Trophoblast cell (in vitro differentiated cells and primary cell): ENCODE measurements at regions not wholly inside any gene's neighbourhood (a gene's known extent, or its start where the extent isn't known, plus 50 kb on each side); places are given as distances from the start of the nearest gene placed in this dataset.

ENCODE experiments used
- DNase-seq, 2 donors: peaks; one replicate each; pipeline ENCODE4 v3.0.0-alpha.2; 2016
- H2AFZ ChIP-seq: 2 replicates; pipeline ENCODE4 v1.6.1; 2013; ENCODE audit warnings: low read length, moderate library complexity, mild to moderate bottlenecking; ENCODE audit not compliant: insufficient read depth, poor library complexity
- H2AK5ac ChIP-seq: 2 replicates; pipeline ENCODE4 v1.6.1; 2013; ENCODE audit warnings: mild to moderate bottlenecking, low read length
- H2BK120ac ChIP-seq: 2 replicates; pipeline ENCODE4 v1.6.1; 2013; ENCODE audit warnings: low read length, mild to moderate bottlenecking, moderate library complexity; ENCODE audit not compliant: insufficient read depth, poor library complexity
- H2BK12ac ChIP-seq: 2 replicates; pipeline ENCODE4 v1.6.1; 2013; ENCODE audit warnings: mild to moderate bottlenecking, low read length, moderate library complexity
- H2BK5ac ChIP-seq: 2 replicates; pipeline ENCODE4 v1.6.1; 2013; ENCODE audit warnings: low read length, low read depth, moderate library complexity, mild to moderate bottlenecking; ENCODE audit not compliant: poor library complexity
- H3K14ac ChIP-seq: 2 replicates; pipeline ENCODE4 v1.6.1; 2013; ENCODE audit warnings: mild to moderate bottlenecking, low read length
- H3K18ac ChIP-seq: 2 replicates; pipeline ENCODE4 v1.6.1; 2013; ENCODE audit warnings: mild to moderate bottlenecking, low read length
- H3K23ac ChIP-seq: 2 replicates; pipeline ENCODE4 v1.6.1; 2013; ENCODE audit warnings: low read length
- H3K27ac ChIP-seq: 2 replicates; pipeline ENCODE4 v1.5.1; 2013; ENCODE audit warnings: low read depth, mild to moderate bottlenecking, inconsistent platforms, low read length, moderate library complexity
- H3K27me3 ChIP-seq: 2 replicates; pipeline ENCODE4 v1.6.1; 2013; ENCODE audit warnings: inconsistent platforms, mild to moderate bottlenecking, low read length, moderate library complexity; ENCODE audit not compliant: insufficient read depth
- H3K36me3 ChIP-seq, 2 experiments: 1 replicate in 1 of 2; 2 replicates in 1 of 2; pipeline ENCODE4 v1.6.1; 2013; ENCODE audit warnings: low read length in 2 of 2, mild to moderate bottlenecking in 2 of 2, moderate library complexity in 1 of 2; ENCODE audit not compliant: insufficient read depth in 2 of 2, control insufficient read depth in 1 of 2
- H3K4ac ChIP-seq: 2 replicates; pipeline ENCODE4 v1.6.1; 2013; ENCODE audit warnings: low read depth, mild to moderate bottlenecking, low read length, moderate library complexity
- H3K4me1 ChIP-seq, 2 experiments: 1 replicate in 1 of 2; 2 replicates in 1 of 2; pipeline ENCODE4 v1.6.1; 2013; ENCODE audit warnings: low read length in 2 of 2, mild to moderate bottlenecking in 2 of 2, moderate library complexity in 1 of 2; ENCODE audit not compliant: insufficient read depth in 2 of 2, control insufficient read depth in 1 of 2
- H3K4me2 ChIP-seq: 2 replicates; pipeline ENCODE4 v1.6.1; 2013; ENCODE audit warnings: inconsistent platforms, mild to moderate bottlenecking, low read length, moderate library complexity
- H3K4me3 ChIP-seq: 2 replicates; pipeline ENCODE4 v1.5.1; 2013; ENCODE audit warnings: mild to moderate bottlenecking, low read depth, low read length, inconsistent platforms
- H3K79me1 ChIP-seq: one replicate; pipeline ENCODE4 v1.6.1; 2013; ENCODE audit warnings: low read length
- H3K79me2 ChIP-seq: 2 replicates; pipeline ENCODE4 v1.6.1; 2013; ENCODE audit warnings: low read length, mild to moderate bottlenecking; ENCODE audit not compliant: control insufficient read depth, insufficient read depth, poor library complexity
- H3K9ac ChIP-seq: 2 replicates; pipeline ENCODE4 v1.6.1; 2013; ENCODE audit warnings: mild to moderate bottlenecking, low read length
- H3K9me3 ChIP-seq: 2 replicates; pipeline ENCODE4 v1.6.1; 2013; ENCODE audit warnings: low read depth, mild to moderate bottlenecking, control low read depth, inconsistent platforms, low read length; ENCODE audit not compliant: insufficient read depth
- H4K12ac ChIP-seq: 2 replicates; pipeline ENCODE4 v1.6.1; 2013; ENCODE audit warnings: low read depth, mild to moderate bottlenecking, low read length, moderate library complexity
- H4K8ac ChIP-seq: 2 replicates; pipeline ENCODE4 v1.6.1; 2013; ENCODE audit warnings: low read depth, mild to moderate bottlenecking, low read length, moderate library complexity
- H4K91ac ChIP-seq: one replicate; pipeline ENCODE4 v1.6.1; 2013; ENCODE audit warnings: low read depth, mild to moderate bottlenecking, low read length, moderate library complexity
- WGBS: extraction: QIAGEN DNeasy Blood & Tissue Kit; methylation state at CpG from one replicate; pipeline ENCODE4 v1.1.7; 2013; ENCODE audit warnings: missing lambda C conversion rate; ENCODE audit not compliant: insufficient read length, insufficient coverage; ENCODE audit errors: extremely low coverage; 5-methylcytosine and 5-hydroxymethylcytosine counted together

GRCh38 chr7:138226001-138226476 lies 149.8 kb downstream of the AKR1D1 start:
- no peaks in the 10 kb centered on the region for H3K27me3 ChIP-seq
- no peak overlapping the region for H3K14ac ChIP-seq
- no peak overlapping the region for H4K8ac ChIP-seq
- peaks cover 0 to 2% of the 10 kb centered on the region in 2 experiments for H3K36me3 ChIP-seq
- no peak overlapping the region for H3K4me2 ChIP-seq
- H2BK12ac ChIP-seq, result peak overlapping the region; percentile 63
- peak overlapping the region; percentile 2 for H2BK120ac ChIP-seq
- no peak overlapping the region for H3K9ac ChIP-seq
- peaks cover 3% of the 10 kb centered on the region for H3K79me1 ChIP-seq
- no peak overlapping the region for H3K18ac ChIP-seq
- no peak overlapping the region for H4K12ac ChIP-seq
- no peak for DNase-seq
- H4K91ac ChIP-seq, result peak overlapping the region; percentile 32
- no peaks in the 10 kb centered on the region for H3K79me2 ChIP-seq
- no peak overlapping the region for H2AK5ac ChIP-seq
- no peak overlapping the region for H2BK5ac ChIP-seq
- no peak overlapping the region for H3K4me3 ChIP-seq
- WGBS, result no CpG with 5 or more reads among the region's 5 CpGs
- no peak overlapping the region for H3K23ac ChIP-seq
- peaks cover 6% of the 10 kb centered on the region for H3K9me3 ChIP-seq
- peaks cover 0 to 3% of the 10 kb centered on the region in 2 experiments for H3K4me1 ChIP-seq
- no peak overlapping the region for H3K27ac ChIP-seq
- H2AFZ ChIP-seq, result no peak overlapping the region
- H3K4ac ChIP-seq, result no peak overlapping the region

- Histone ChIP-seq H3K27ac (no peak overlapping the region), H4K8ac (no peak overlapping the region), H4K12ac (no peak overlapping the region), H2AK5ac (no peak overlapping the region), H3K27me3 (no peaks in the 10 kb centered on the region), H3K14ac (no peak overlapping the region), H3K23ac (no peak overlapping the region), H2BK5ac (no peak overlapping the region), H4K91ac (no peak overlapping the region), H3K36me3 (peaks cover 0 to under 1% of the 10 kb centered on the region in 2 experiments), H3K4me3 (no peak overlapping the region), H2AFZ (no peak overlapping the region), H3K9me3 (peaks cover 2% of the 10 kb centered on the region), H2BK12ac (no peak overlapping the region), H3K4ac (no peak overlapping the region), H3K18ac (no peak overlapping the region), H3K79me2 (no peaks in the 10 kb centered on the region), H3K4me2 (no peak overlapping the region), H3K4me1 (peaks cover 0 to 3% of the 10 kb centered on the region in 2 experiments), H3K79me1 (peaks cover 3% of the 10 kb centered on the region), H3K9ac (no peak overlapping the region), H2BK120ac (no peak overlapping the region)
- DNase-seq, result no peak
- no CpG with 5 or more reads among the region's 4 CpGs for WGBS
Observed at GRCh38 chr7:138226745-138227279, 150.6 kb downstream of the AKR1D1 start.

GRCh38 chr7:138228119-138228518 lies 151.9 kb downstream of the AKR1D1 start:
- no peak overlapping the region for H4K8ac ChIP-seq
- no peak overlapping the region for H2AK5ac ChIP-seq
- no peak overlapping the region for H4K12ac ChIP-seq
- H3K14ac ChIP-seq, result no peak overlapping the region
- peaks cover 0 to 3% of the 10 kb centered on the region in 2 experiments for H3K4me1 ChIP-seq
- no peak overlapping the region for H3K18ac ChIP-seq
- H2BK12ac ChIP-seq, result peak overlapping the region; percentile 10
- no peaks in the 10 kb centered on the region for H3K27me3 ChIP-seq
- no peak overlapping the region for H2AFZ ChIP-seq
- no peak overlapping the region for H3K4me3 ChIP-seq
- H3K79me1 ChIP-seq, result peaks cover 3% of the 10 kb centered on the region
- H3K36me3 ChIP-seq, result no peaks in the 10 kb centered on the region
- no peak overlapping the region for H4K91ac ChIP-seq
- H3K79me2 ChIP-seq, result no peaks in the 10 kb centered on the region
- H3K4me2 ChIP-seq, result no peak overlapping the region
- no peaks in the 10 kb centered on the region for H3K9me3 ChIP-seq
- no peak for DNase-seq
- no peak overlapping the region for H2BK120ac ChIP-seq
- no peak overlapping the region for H3K27ac ChIP-seq
- H2BK5ac ChIP-seq, result no peak overlapping the region
- H3K4ac ChIP-seq, result no peak overlapping the region
- no CpG with 5 or more reads among the region's 7 CpGs for WGBS
- no peak overlapping the region for H3K9ac ChIP-seq
- H3K23ac ChIP-seq, result no peak overlapping the region

- no peak overlapping the region for H2AFZ ChIP-seq
- H3K9ac ChIP-seq, result no peak overlapping the region
- no peak overlapping the region for H2AK5ac ChIP-seq
Observed at GRCh38 chr7:138228769-138229168, 152.5 kb downstream of the AKR1D1 start.

More at GRCh38 chr7:138228769-138229168, 152.5 kb downstream of the AKR1D1 start:
- H3K9me3 ChIP-seq, result no peaks in the 10 kb centered on the region
- no peak overlapping the region for H4K91ac ChIP-seq
- H3K4ac ChIP-seq, result no peak overlapping the region
- no peaks in the 10 kb centered on the region for H3K79me2 ChIP-seq
- H4K12ac ChIP-seq, result no peak overlapping the region
- H3K18ac ChIP-seq, result no peak overlapping the region
- H3K27ac ChIP-seq, result no peak overlapping the region
- no peak overlapping the region for H2BK5ac ChIP-seq
- no peak for DNase-seq
- H3K14ac ChIP-seq, result no peak overlapping the region
- no peak overlapping the region for H3K4me2 ChIP-seq
- no peak overlapping the region for H3K4me3 ChIP-seq
- no peak overlapping the region for H2BK12ac ChIP-seq
- H3K79me1 ChIP-seq, result peaks cover 3% of the 10 kb centered on the region
- no peak overlapping the region for H4K8ac ChIP-seq
- H3K27me3 ChIP-seq, result no peaks in the 10 kb centered on the region
- peaks cover 0 to 3% of the 10 kb centered on the region in 2 experiments for H3K4me1 ChIP-seq
- no peak overlapping the region for H2BK120ac ChIP-seq
- no CpG with 5 or more reads among the region's 4 CpGs for WGBS
- H3K23ac ChIP-seq, result no peak overlapping the region
- H3K36me3 ChIP-seq, result no peaks in the 10 kb centered on the region
